ENCODE measurements at regions not wholly inside any gene's neighbourhood (a gene's known extent, or its start where the extent isn't known, plus 50 kb on each side); places are given as distances from the start of the nearest gene placed in this dataset.
A peak's percentile ranks its signal among the peaks of the same experiment; 100 is the strongest.
"Not testable (repeated sequence)": the region's sequence is repeated elsewhere in the genome, so short reads cannot be mapped to it uniquely, and the experiment has no call there.

GRCh38 chr1:8144323-8144722 is 118.2 kb upstream of the ERRFI1 start:
- no peak for DNase-seq (ENCODE audit: low read depth)

GRCh38 chr1:8142955-8143629 is 117.0 kb upstream of the ERRFI1 start:
- DNase-seq (ENCODE audit: low read depth): no peak

- no peak for DNase-seq (ENCODE audit: low read depth)
Measured at GRCh38 chr1:8139941-8140340, 113.8 kb upstream of the ERRFI1 start.

- no peak for DNase-seq (ENCODE audit: low read depth)
Measured at GRCh38 chr1:8139383-8139782, 113.3 kb upstream of the ERRFI1 start.

GRCh38 chr1:8138673-8139072 is 112.6 kb upstream of the ERRFI1 start:
- no peak for DNase-seq (ENCODE audit: low read depth)

GRCh38 chr1:8137481-8138244 is 111.6 kb upstream of the ERRFI1 start:
- DNase-seq (ENCODE audit: low read depth): no peak

GRCh38 chr1:8136766-8137165 is 110.7 kb upstream of the ERRFI1 start:
- no peak for DNase-seq (ENCODE audit: low read depth)

- no peak for DNase-seq (ENCODE audit: low read depth)
Measured at GRCh38 chr1:8135250-8135649, 109.1 kb upstream of the ERRFI1 start.

- DNase-seq (ENCODE audit: low read depth): no peak
Measured at GRCh38 chr1:8134546-8135235, 108.6 kb upstream of the ERRFI1 start.

- no peak for DNase-seq (ENCODE audit: low read depth)
Measured at GRCh38 chr1:8133657-8134430, 107.7 kb upstream of the ERRFI1 start.

GRCh38 chr1:8133190-8133589 is 107.1 kb upstream of the ERRFI1 start:
- DNase-seq (ENCODE audit: low read depth): no peak

GRCh38 chr1:8127171-8127641 is 101.1 kb upstream of the ERRFI1 start:
- DNase-seq (ENCODE audit: low read depth): no peak

- peak; percentile 39 for DNase-seq (ENCODE audit: low read depth)
Measured at GRCh38 chr1:8122477-8123407, 96.6 kb upstream of the ERRFI1 start.

GRCh38 chr1:8122160-8122476 is 96.0 kb upstream of the ERRFI1 start:
- no peak for DNase-seq (ENCODE audit: low read depth)

- no peak for DNase-seq (ENCODE audit: low read depth)
Measured at GRCh38 chr1:8121261-8122159, 95.4 kb upstream of the ERRFI1 start.

- DNase-seq (ENCODE audit: low read depth): no peak
Measured at GRCh38 chr1:8120693-8121260, 94.7 kb upstream of the ERRFI1 start.

- DNase-seq (ENCODE audit: low read depth): not testable (repeated sequence)
Measured at GRCh38 chr1:8118736-8119135, 92.6 kb upstream of the ERRFI1 start.

- no peak for DNase-seq (ENCODE audit: low read depth)
Measured at GRCh38 chr1:8118031-8118451, 91.9 kb upstream of the ERRFI1 start.

- DNase-seq (ENCODE audit: low read depth): no peak
Measured at GRCh38 chr1:8116894-8117264, 90.8 kb upstream of the ERRFI1 start.

GRCh38 chr1:8115769-8116167 is 89.7 kb upstream of the ERRFI1 start:
- no peak for DNase-seq (ENCODE audit: low read depth)

All from CMK (cell line).